ENCODE measurements at regions not wholly inside any gene's neighbourhood (a gene's known extent, or its start where the extent isn't known, plus 50 kb on each side); places are given as distances from the start of the nearest gene placed in this dataset.

- TF ChIP-seq CTCF (conservative IDR thresholded peaks at IDR 0.05) (no peak), EZH2 (IDR thresholded peaks at IDR 0.05; ENCODE audit: low read depth) (no peak)
These were observed 176.1 kb downstream of the IGLL1 start for GRCh38 chr22:23403720-23404688.

Data from PC-9 (cell line).